ENCODE measurements at regions not wholly inside any gene's neighbourhood (a gene's known extent, or its start where the extent isn't known, plus 50 kb on each side); places are given as distances from the start of the nearest gene placed in this dataset.

DNA sequence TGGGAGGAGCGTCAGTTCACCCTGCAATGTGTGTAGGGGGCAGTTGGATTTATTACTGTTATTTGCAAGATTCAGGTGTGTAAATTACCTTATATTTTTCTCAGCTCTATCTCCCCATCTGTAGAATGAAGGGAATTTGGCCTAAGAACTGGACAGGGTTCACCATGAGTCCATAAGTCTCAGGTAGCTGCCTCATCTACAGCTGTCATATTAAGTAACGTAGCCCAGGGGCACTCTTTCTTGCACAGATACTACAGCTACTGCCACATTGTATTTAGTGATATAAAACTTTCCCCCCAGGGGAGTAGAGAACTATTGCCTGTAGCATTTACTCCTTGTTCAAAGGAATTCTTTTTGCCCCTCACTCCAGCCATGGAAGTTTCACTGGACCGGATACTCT, 301.4 kb upstream of the ZNF608 start:
- in situ Hi-C loops (cut with MboI; ENCODE audit: low pct_ligation_motif_present in 1 of 4, low pct_unique_long_range_greater_than_20kb in 1 of 4, low sequenced_read_pairs in 3 of 4), result no loop called here
- intact Hi-C loops (cut with DNase I; ENCODE audit: low total_unique reads), result no loop called here
- Histone ChIP-seq H3K9me3 (no peaks in the 10 kb centered on the region), H3K4me3 (no peak overlapping the region), H3K27ac (no peak overlapping the region), H3K27me3 (no peaks in the 10 kb centered on the region), H3K36me3 (no peaks in the 10 kb centered on the region), H3K4me1 (peaks cover 3 to 10% (median 7%) of the 10 kb centered on the region in 4 donors)
- DNase-seq, result no peak
- 92 to 94% methylated on average over 3 of the region's 3 CpGs for WGBS, 2 donors (ENCODE audit: low coverage in 1 of 2)
- no peak for TF ChIP-seq POLR2AphosphoS5 (IDR thresholded peaks at IDR 0.05)
- TF ChIP-seq EP300 (IDR thresholded peaks at IDR 0.05; ENCODE audit: low read depth), result no peak
- TF ChIP-seq POLR2A (IDR thresholded peaks at IDR 0.05), result no peak
- TF ChIP-seq, protein P1, sequence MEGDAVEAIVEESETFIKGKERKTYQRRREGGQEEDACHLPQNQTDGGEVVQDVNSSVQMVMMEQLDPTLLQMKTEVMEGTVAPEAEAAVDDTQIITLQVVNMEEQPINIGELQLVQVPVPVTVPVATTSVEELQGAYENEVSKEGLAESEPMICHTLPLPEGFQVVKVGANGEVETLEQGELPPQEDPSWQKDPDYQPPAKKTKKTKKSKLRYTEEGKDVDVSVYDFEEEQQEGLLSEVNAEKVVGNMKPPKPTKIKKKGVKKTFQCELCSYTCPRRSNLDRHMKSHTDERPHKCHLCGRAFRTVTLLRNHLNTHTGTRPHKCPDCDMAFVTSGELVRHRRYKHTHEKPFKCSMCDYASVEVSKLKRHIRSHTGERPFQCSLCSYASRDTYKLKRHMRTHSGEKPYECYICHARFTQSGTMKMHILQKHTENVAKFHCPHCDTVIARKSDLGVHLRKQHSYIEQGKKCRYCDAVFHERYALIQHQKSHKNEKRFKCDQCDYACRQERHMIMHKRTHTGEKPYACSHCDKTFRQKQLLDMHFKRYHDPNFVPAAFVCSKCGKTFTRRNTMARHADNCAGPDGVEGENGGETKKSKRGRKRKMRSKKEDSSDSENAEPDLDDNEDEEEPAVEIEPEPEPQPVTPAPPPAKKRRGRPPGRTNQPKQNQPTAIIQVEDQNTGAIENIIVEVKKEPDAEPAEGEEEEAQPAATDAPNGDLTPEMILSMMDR (IDR thresholded peaks at IDR 0.05), result no peak

DNA sequence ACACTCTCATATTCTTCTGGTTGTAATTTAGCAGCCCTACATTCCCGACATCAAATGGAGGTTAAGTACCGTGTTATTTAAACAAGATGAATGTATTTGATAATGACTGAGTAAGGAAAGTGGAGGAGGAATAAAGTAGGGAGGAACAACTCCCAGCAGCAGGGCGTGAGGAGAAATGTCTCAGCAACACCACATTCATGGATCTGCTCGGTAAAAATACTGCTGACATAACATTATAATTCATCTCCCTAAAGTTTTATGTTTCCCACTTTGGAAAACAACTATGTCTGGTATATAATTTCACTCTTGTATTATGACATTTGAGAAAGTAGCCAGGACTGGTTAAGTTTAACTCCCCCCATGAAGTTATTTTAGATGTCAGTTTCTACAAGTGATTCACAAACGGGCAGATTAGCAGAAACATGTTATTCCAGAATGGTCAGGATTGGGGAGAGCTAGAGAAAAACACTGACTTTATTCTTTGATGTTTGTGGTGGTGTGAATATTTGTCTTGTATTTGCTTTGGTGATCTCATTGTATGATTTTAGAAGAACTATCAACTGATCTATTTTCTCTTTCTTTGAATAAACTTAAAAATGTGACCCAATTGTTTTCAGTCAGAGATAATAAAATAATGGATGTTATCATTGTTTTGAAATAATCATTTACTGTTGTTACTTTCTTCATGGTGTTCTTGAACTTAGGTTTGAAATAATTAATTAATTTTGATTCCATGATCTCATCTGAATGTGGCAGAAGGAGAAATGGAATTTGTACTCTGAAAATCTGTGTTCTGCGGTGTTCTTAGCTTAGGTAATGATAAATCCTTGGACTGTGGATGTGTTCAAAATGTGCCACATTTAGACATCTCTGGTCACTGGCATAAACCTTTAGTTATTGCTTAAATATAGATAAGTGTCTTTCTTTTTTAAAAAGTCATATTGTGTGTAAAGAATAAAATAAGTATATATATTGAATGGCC, 303.6 kb upstream of the ZNF608 start:
- TF ChIP-seq, protein P1 (IDR thresholded peaks at IDR 0.05), result no peak
- TF ChIP-seq POLR2A (IDR thresholded peaks at IDR 0.05), result no peak
- no peak for TF ChIP-seq EP300 (IDR thresholded peaks at IDR 0.05; ENCODE audit: low read depth)
- TF ChIP-seq POLR2AphosphoS5 (IDR thresholded peaks at IDR 0.05), result no peak
- H3K27ac ChIP-seq, result no peak overlapping the region
- DNase-seq, result no peak
- no peaks in the 10 kb centered on the region for H3K36me3 ChIP-seq
- intact Hi-C loops (cut with DNase I; ENCODE audit: low total_unique reads) (no loop called here), in situ Hi-C loops (cut with MboI; ENCODE audit: low pct_ligation_motif_present in 1 of 4, low pct_unique_long_range_greater_than_20kb in 1 of 4, low sequenced_read_pairs in 3 of 4) (no loop called here)
- H3K4me3 ChIP-seq, result no peak overlapping the region
- H3K9me3 ChIP-seq, result no peaks in the 10 kb centered on the region
- no peaks in the 10 kb centered on the region for H3K27me3 ChIP-seq
- no peaks in the 10 kb centered on the region for H3K4me1 ChIP-seq
- WGBS, 2 donors (ENCODE audit: low coverage in 1 of 2), result 65 to 70% methylated on average over 5 to 6 of the region's 6 CpGs

DNA sequence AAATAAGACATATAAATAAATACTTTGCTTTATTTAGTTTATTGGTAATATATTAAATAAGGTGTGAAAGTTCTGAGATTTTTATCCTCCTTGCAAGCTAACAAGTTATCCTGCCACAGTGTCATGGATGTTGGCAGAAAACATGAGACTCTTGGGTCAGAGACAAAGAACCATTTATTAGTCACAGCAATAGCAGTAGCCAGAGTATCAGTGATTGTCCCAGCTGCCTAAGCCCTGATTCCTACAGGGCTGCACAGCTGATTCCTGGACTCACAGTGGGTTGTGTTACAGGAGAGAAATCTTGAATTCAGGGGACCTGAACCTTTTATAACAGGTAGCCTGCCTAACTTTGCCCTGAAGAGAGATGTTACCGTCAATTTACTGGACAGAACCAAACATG, 304.5 kb upstream of the ZNF608 start:
- no peaks in the 10 kb centered on the region for H3K36me3 ChIP-seq
- WGBS, 2 donors (ENCODE audit: low coverage in 1 of 2), result 71 to 100% methylated on average over 1 of the region's 1 CpG
- no peak overlapping the region for H3K27ac ChIP-seq
- no peaks in the 10 kb centered on the region for H3K9me3 ChIP-seq
- in situ Hi-C loops (cut with MboI; ENCODE audit: low pct_ligation_motif_present in 1 of 4, low pct_unique_long_range_greater_than_20kb in 1 of 4, low sequenced_read_pairs in 3 of 4) (no loop called here), intact Hi-C loops (cut with DNase I; ENCODE audit: low total_unique reads) (no loop called here)
- H3K27me3 ChIP-seq, result no peaks in the 10 kb centered on the region
- H3K4me3 ChIP-seq, result no peak overlapping the region
- no peak for DNase-seq
- no peak for TF ChIP-seq POLR2A (IDR thresholded peaks at IDR 0.05)
- no peak for TF ChIP-seq POLR2AphosphoS5 (IDR thresholded peaks at IDR 0.05)
- TF ChIP-seq EP300 (IDR thresholded peaks at IDR 0.05; ENCODE audit: low read depth), result no peak
- TF ChIP-seq, protein P1 (IDR thresholded peaks at IDR 0.05), result no peak
- H3K4me1 ChIP-seq, result no peaks in the 10 kb centered on the region

DNA sequence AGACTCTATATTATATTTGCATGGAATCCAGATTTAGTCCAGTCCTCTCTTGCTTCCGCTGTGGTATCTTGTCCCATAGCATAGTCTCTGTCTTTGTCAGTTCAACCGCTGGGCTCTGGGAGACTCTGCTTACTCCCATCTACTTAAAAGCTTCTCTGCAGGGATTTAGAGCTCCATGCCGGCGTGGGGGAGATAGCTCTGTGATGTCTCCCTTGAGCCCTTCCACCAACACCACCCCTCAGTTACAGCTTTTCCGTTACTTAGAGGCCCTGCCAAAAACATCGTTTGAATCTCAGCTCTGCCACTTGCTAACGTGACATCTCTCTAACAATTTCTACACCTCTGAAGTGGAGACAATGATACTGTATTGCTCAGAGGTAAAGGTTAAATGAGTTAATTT, 306.1 kb upstream of the ZNF608 start:
- intact Hi-C loops (cut with DNase I; ENCODE audit: low total_unique reads) (no loop called here), in situ Hi-C loops (cut with MboI; ENCODE audit: low pct_ligation_motif_present in 1 of 4, low pct_unique_long_range_greater_than_20kb in 1 of 4, low sequenced_read_pairs in 3 of 4) (no loop called here)
- Histone ChIP-seq H3K9me3 (no peaks in the 10 kb centered on the region), H3K27me3 (no peaks in the 10 kb centered on the region), H3K4me1 (no peaks in the 10 kb centered on the region), H3K4me3 (no peak overlapping the region), H3K27ac (no peak overlapping the region), H3K36me3 (no peaks in the 10 kb centered on the region)
- no peak for DNase-seq
- TF ChIP-seq POLR2A (IDR thresholded peaks at IDR 0.05) (no peak), EP300 (IDR thresholded peaks at IDR 0.05; ENCODE audit: low read depth) (no peak), POLR2AphosphoS5 (IDR thresholded peaks at IDR 0.05) (no peak)
- TF ChIP-seq, protein P1 (IDR thresholded peaks at IDR 0.05), result no peak
- WGBS, 2 donors (ENCODE audit: low coverage in 1 of 2), result 89 to 90% methylated on average over 7 of the region's 7 CpGs
